Heart left ventricle (tissue), 13 donors: ENCODE measurements at regions not wholly inside any gene's neighbourhood (a gene's known extent, or its start where the extent isn't known, plus 50 kb on each side); places are given as distances from the start of the nearest gene placed in this dataset.

ENCODE experiments used
- CTCF ChIP-seq, 12 donors: fragments of 200-600 bp; sonication (generic) in 4 of 12; IDR thresholded peaks; one replicate each; pipeline versions ENCODE4 v1.5.0 to v1.8.0; 2018 to 2022; ENCODE audit warnings: antibody characterized with exemption in 12 of 12, mild to moderate bottlenecking in 5 of 12
- POLR2A ChIP-seq, 2 donors: fragments of 450-650 bp; IDR thresholded peaks; one replicate each; pipeline ENCODE4 v1.6.1; 2017; ENCODE audit warnings: antibody characterized with exemption in 2 of 2, mild to moderate bottlenecking in 2 of 2, moderate library complexity in 2 of 2
- donor health status: ischemic (EF 13 %, LVEDD 7.1; RV severe dilation, severe dysfunction).
- donor health status: DM: no; HTN: yes; CAD: no.
- donor health status: DM: no; HTN: no; CAD: no.
- donor health status: ischemic (EF 25% LVEDD 6.9; RV normal size, moderate dysfunction).
- donor health status: ischemic (EF 25% LVEDD 5.7; RV mildly dilated, moderate dysfunction).
- donor health status: ischemic (EF 35%, LVEDD 5.7; RV mildly dilated, moderate dysfunction).
- donor health status: nonischemic (EF 11% LVEDD 7.7; RV severe dilation, severe dysfunction).
- donor health status: DM: yes; HTN: yes; CAD: no.
- donor health status: PGD.
- donor health status: ischemic (EF 29% LVEDD 5.4; RV normal size, mild dysfunction).
- donor health status: nonischemic (EF 23%, LVEDD 6.1; RV moderate dilation, normal function).

- TF ChIP-seq CTCF (IDR thresholded peaks at IDR 0.05) (no peak), POLR2A (IDR thresholded peaks at IDR 0.05) (no peak)
Observed at GRCh38 chr17:6245301-6246177, 175.4 kb downstream of the WSCD1 start.
